Ammon's horn (tissue), 1 donor: ENCODE measurements at regions not wholly inside any gene's neighbourhood (a gene's known extent, or its start where the extent isn't known, plus 50 kb on each side); places are given as distances from the start of the nearest gene placed in this dataset.
"Not testable (repeated sequence)": the region's sequence is repeated elsewhere in the genome, so short reads cannot be mapped to it uniquely, and the experiment has no call there.

ENCODE experiments used
- DNase-seq: peaks from one replicate; pipeline ENCODE4 v3.0.0-alpha.2; 2016; ENCODE audit warnings: low spot score

GRCh38 chr4:151563194-151563593 lies 154.2 kb downstream of the FHIP1A start:
- no peak for DNase-seq

DNA sequence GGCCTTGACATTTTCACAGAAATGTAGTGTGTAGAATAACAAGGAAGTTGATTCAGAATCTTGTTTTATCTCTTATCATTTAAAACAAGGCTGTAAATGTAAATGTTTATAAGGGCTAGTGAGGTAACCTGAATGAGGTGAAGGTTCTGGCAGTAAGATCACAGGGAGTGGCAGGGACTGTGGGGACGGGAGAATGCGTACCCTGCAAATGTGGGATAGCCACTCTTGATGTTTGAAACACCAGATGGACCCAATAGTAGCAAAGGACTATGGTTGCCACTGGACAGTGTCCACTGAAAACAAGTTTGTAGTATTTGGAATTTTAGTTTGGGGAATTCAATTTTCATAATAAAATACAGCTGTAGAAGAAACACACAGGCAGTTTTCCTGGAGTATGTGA lies 155.3 kb downstream of the FHIP1A start:
- no peak for DNase-seq

DNA sequence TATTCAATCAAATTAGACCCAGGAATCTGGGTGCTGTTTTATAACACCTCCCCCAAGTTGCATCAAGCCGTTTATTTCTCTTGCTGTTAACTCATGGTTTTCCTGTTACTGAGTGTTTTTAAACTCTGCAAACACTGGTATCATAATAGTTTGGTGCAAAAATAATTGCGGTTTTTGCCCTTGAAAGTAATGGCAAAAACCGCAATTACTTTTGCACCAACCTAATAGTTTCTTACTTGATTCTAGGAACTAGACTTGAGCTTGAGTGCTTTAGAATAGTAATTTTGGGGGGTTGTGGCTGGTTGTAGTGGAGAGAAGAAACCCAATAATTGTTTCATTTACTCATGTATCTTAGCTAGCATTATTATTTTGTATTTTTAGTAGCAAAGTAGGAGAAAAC lies 156.6 kb downstream of the FHIP1A start:
- DNase-seq, result no peak

DNA sequence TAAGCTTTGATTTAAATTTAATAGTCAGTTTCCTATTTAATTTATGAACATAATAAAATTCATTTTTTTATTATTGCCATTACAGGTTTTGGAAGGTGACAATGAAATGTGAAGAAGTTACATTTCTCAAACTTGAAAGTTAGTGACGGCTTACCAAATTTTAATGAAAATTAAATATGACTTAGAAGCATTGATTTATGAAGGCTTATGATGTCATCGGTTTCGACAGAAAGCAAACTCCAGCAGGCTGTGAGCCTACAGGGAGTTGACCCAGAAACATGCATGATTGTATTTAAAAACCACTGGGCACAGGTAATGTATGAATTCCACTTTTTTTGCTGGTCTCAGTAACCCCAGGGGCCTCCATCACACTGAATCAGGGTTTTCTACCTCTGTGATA lies 157.1 kb downstream of the FHIP1A start:
- no peak for DNase-seq

DNA sequence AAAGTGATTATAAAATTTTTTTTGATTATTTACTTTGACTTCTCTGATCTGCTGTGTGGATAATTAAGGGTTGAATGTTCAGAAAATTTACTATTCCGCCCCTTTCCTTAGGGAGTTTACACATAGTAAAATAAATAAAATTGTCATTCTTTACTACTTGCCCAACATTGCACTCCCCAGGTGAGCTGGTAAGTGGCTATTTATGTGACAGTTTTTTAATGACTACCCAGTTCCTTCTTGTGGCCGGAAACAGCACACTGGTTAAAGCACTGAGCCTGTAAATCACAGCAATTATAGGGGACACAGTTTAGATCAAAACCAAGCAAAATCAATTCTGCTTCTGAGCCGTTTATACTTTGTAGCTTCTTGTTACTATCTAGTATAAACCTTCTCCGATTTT lies 158.1 kb downstream of the FHIP1A start:
- no peak for DNase-seq

DNA sequence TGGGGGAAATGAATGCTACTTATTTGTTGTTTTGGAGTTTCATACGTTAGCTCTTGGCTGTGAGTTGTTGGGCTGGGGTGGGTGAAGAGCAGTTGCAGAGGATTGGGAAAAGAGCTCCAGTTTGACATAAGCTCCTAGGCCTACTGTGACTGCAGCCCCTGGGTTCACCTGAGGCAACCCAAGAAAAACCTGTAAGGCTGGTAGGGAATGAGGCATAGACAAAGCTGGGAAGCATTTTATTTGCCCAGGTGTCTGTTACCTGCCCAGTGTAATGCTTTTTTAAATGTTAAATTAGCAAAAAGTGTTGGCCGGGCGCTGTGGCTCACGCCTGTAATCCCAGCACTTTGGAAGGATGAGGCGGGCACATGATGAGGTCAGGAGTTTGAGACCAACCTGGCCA lies 160.0 kb downstream of the FHIP1A start:
- DNase-seq, result no peak

- DNase-seq, result no peak
These were observed 160.7 kb downstream of the FHIP1A start for GRCh38 chr4:151569650-151570049.

GRCh38 chr4:151573474-151573873 lies 164.5 kb downstream of the FHIP1A start:
- DNase-seq, result no peak

DNA sequence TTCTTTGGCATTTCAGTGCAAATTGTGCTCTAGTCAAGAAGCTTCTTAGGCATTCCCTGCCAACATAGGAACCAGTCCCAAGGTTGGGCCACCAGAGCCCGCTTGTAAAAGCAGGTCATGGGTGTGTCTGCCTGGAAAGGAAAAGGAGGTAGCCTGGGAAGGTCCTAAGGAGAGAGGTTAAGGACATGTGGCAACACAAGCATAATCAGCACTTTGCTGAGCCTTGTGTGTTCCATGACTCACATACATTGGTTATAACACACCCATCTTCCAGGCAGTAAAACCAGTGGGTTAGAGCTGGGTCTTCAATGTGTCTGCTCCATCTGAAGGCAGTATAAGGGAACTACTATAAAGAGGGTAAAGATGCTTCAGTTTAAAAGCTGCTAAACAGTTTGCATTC lies 165.0 kb downstream of the FHIP1A start:
- no peak for DNase-seq

DNA sequence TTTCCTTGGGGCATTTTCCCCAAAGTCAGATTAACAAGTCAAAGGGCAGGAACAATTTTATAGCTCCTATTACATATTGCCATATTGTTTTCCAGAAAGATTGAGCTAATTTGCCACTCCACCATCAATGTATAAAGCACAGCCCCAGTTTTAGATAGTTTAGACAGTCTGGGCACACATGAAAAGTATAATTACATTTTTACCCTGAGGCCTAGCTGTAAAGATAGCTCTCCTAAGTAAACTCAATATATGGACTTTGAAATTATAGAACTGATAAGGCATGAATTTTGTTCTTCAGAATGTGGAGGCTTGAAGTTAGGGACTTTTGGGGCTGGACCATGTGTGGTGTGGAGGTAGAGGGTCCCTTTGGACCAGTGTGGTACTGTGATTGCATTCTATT lies 166.0 kb downstream of the FHIP1A start:
- no peak for DNase-seq

- no peak for DNase-seq
These were observed 166.7 kb downstream of the FHIP1A start for GRCh38 chr4:151575646-151576045.

- no peak for DNase-seq
These were observed 167.7 kb downstream of the FHIP1A start for GRCh38 chr4:151576627-151577026.

DNA sequence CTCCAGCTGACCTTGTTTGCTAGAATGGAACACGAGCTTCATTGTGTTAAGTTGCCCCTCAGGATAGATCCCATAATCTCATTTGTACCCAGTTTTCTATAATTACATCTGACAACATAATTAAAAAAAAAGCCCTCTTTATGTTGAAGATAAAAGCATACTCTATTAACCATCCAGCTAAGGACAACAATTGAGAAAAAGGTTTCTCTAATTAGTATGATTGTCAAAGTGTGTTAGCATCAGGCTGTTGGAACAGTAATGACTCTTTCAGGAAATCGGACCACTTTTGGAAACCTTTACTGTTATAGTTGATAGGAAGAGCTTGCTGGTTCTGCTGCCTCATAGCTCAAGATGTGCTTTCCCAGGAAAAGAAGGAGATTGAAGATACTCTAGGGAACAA lies 172.6 kb downstream of the FHIP1A start:
- DNase-seq, result no peak

GRCh38 chr4:151582098-151582497 lies 173.1 kb downstream of the FHIP1A start:
- DNase-seq, result no peak

DNA sequence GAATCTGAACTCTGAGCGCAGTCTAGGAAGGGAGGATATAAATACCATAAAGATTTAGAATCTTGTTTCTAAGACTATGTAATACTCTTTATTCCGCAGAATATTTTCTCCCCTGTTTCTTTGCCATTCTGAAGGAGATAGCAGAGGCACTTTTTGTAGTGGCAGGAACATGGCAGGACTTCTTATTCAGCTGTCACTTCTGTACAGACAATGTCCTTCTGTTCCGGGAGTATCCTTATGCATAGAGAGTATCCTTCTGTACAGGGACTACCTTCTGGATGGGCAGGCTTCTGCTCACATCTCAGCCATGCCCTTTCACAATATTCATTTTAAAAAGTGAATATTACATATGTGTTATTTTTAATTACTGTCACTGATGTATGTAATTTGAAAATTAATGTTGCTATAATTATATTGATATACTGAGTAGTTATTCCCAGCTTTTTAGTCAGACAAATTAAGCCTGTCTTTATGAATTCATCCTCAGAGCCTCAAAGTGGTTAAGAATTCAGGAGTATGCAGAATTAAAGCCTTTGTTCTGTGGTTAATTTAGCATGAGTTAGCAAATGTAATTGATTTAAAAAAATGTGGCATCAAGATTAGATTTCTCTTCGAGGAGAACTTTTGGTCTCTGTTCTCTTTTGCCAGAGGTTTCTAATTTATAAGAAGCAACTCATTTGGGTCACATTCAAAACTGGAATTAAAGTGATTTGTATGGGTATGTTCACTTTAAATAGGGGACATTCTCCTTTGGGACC lies 174.4 kb downstream of the FHIP1A start:
- DNase-seq, result no peak

- no peak for DNase-seq
These were observed 175.1 kb downstream of the FHIP1A start for GRCh38 chr4:151584101-151584500.

DNA sequence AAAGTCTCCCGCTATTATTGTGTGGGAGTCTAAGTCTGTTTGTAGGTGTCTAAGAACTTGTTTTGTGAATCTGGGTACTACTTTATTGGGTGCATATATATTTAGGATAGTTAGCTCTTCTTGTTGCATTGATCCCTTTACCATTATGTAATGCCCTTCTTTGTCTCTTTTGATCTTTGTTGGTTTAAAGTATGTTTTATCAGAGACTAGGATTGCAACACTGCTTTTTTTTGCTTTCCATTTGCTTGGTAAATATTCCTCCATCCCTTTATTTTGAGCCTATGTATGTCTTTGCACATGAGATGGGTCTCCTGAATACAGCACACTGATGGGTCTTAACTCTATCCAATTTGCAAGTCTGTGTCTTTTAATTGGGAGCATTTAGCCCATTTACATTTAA lies 165.2 kb downstream of the GATB start:
- not testable (repeated sequence) for DNase-seq

- DNase-seq, result not testable (repeated sequence)
These were observed 163.1 kb downstream of the GATB start for GRCh38 chr4:151597691-151598090.

DNA sequence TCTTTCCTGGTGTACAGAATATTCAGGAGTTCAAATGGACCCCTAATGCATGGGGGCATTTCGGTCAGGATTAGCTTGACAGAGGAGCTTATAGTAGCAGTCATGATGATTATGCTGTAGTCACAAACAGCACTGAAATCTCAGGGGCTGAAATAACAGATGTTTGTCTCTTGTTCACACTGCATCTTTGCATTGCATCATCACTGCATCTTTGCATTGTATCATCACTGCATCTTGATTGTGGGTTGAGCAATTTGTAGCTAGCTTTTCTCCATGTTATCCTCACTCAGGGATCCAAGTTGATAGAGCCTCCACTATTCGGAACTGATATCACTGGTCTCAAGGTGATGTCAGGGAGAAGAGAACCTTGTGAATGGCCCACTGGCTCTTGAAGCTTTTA lies 160.9 kb downstream of the GATB start:
- no peak for DNase-seq

GRCh38 chr4:151600432-151600831 lies 160.4 kb downstream of the GATB start:
- DNase-seq, result no peak

- DNase-seq, result no peak
These were observed 157.4 kb downstream of the GATB start for GRCh38 chr4:151603377-151603776.

DNA sequence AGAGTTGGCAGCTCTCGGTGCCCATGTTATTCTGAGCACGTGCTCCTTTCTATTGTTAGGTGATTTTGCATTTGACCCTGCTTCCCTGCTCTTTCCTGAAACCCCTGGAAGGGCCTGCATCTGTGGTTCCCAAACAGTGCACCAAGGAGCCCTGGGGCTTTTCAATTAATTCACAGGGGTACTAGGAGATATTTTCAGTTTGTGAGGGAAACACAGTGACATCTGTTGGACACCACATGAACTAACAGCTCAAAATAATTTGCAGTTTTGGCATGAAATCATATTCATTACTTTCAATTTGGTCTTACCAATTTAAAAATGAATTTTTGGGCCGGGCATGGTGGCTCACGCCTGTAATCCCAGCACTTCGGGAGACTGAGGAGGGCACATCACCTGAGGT lies 156.6 kb downstream of the GATB start:
- DNase-seq, result peak; percentile 17

DNA sequence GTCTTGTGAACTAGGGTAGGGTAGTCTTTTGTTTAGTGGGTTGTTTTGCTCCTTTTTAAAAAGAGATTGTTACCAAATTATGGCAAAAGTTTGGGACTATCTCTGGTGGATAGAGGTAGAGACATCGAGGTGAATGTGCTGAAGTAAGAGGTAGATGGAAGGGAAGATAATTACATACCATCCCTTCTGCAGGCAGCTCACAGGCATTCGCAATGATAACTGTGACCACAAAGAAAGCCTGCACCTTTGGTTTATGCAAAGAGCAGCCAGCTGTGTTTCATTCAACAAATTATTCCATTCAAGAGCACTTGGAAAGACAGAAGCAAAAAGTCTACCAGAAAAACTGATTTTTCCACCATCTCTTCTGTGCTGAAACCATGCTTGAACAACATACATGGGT lies 155.6 kb downstream of the GATB start:
- no peak for DNase-seq

DNA sequence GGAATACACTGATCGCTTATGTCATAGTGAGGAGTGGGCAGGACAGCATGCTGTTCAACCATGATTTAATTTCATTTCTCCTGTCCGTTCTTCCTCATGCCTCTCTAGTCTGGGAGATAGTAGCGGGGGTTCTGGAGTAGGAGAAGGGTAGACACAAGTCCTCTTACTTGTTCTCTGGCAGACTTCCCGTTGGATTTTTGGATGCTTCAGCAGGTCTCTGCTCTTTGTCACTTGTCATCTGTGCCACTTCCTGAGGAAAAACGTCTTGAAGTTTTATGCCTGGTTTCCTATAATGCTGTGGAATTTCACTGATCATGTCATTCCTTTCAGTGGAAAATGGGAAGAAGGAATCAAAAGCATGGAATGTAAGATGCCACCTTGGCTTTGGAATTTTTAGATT lies 154.7 kb downstream of the GATB start:
- no peak for DNase-seq
